Suprapubic skin (tissue), 4 donors: ENCODE measurements at regions not wholly inside any gene's neighbourhood (a gene's known extent, or its start where the extent isn't known, plus 50 kb on each side); places are given as distances from the start of the nearest gene placed in this dataset.

Source experiments
- DNase-seq, 2 donors: peaks; one replicate each; pipeline ENCODE4 v3.0.0-alpha.2; 2019; ENCODE audit warnings: low spot score in 2 of 2
- H3K27ac ChIP-seq: fragments of 200-600 bp; sonication (generic); one replicate; pipeline ENCODE4 v1.5.1; 2019
- H3K27me3 ChIP-seq: fragments of 200-600 bp; sonication (generic); one replicate; pipeline ENCODE4 v1.5.1; 2019
- H3K36me3 ChIP-seq: fragments of 200-600 bp; sonication (generic); one replicate; pipeline ENCODE4 v1.5.1; 2019
- H3K4me1 ChIP-seq: fragments of 200-600 bp; sonication (generic); one replicate; pipeline ENCODE4 v1.5.1; 2019
- H3K4me3 ChIP-seq: fragments of 200-600 bp; sonication (generic); one replicate; pipeline ENCODE4 v1.5.1; 2019; ENCODE audit warnings: mild to moderate bottlenecking
- H3K9me3 ChIP-seq: fragments of 200-600 bp; sonication (generic); one replicate; pipeline ENCODE4 v1.5.1; 2019
- EP300 ChIP-seq: sonication (generic); formaldehyde crosslinking; IDR thresholded peaks from one replicate; pipeline ENCODE4 v1.6.1; 2017; ENCODE audit warnings: antibody characterized with exemption
- POLR2A ChIP-seq, 2 donors: fragments of 450-650 bp; IDR thresholded peaks; one replicate each; pipeline ENCODE4 v1.6.1; 2017; ENCODE audit warnings: antibody characterized with exemption in 2 of 2, mild to moderate bottlenecking in 2 of 2, moderate library complexity in 2 of 2
- POLR2AphosphoS5 ChIP-seq, 3 donors: sonication (generic); formaldehyde crosslinking; IDR thresholded peaks; one replicate each; pipeline ENCODE4 v1.6.1; 2017; ENCODE audit warnings: antibody characterized with exemption in 3 of 3
- WGBS: methylation state at CpG from one replicate; pipeline ENCODE4 v1.1.5; 2018; 5-methylcytosine and 5-hydroxymethylcytosine counted together
- TF ChIP-seq, protein P1 (sequence below), 2 donors: fragments of 200-600 bp in 1 of 2; fragments of 450-650 bp in 1 of 2; sonication (generic) in 1 of 2; IDR thresholded peaks; one replicate each; pipeline ENCODE4 v1.5.1; 2016 to 2019; ENCODE audit warnings: antibody characterized with exemption in 2 of 2, mild to moderate bottlenecking in 1 of 2, moderate library complexity in 1 of 2

- H3K4me3 ChIP-seq, result no peak overlapping the region
- 96% methylated on average over 1 of the region's 1 CpG for WGBS
- DNase-seq, result no peak
- TF ChIP-seq EP300 (no peak), POLR2AphosphoS5 (IDR thresholded peaks at IDR 0.05) (no peak), POLR2A (IDR thresholded peaks at IDR 0.05) (no peak)
- TF ChIP-seq, protein P1, sequence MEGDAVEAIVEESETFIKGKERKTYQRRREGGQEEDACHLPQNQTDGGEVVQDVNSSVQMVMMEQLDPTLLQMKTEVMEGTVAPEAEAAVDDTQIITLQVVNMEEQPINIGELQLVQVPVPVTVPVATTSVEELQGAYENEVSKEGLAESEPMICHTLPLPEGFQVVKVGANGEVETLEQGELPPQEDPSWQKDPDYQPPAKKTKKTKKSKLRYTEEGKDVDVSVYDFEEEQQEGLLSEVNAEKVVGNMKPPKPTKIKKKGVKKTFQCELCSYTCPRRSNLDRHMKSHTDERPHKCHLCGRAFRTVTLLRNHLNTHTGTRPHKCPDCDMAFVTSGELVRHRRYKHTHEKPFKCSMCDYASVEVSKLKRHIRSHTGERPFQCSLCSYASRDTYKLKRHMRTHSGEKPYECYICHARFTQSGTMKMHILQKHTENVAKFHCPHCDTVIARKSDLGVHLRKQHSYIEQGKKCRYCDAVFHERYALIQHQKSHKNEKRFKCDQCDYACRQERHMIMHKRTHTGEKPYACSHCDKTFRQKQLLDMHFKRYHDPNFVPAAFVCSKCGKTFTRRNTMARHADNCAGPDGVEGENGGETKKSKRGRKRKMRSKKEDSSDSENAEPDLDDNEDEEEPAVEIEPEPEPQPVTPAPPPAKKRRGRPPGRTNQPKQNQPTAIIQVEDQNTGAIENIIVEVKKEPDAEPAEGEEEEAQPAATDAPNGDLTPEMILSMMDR (IDR thresholded peaks at IDR 0.05), result no peak
- H3K9me3 ChIP-seq, result no peaks in the 10 kb centered on the region
- no peaks in the 10 kb centered on the region for H3K4me1 ChIP-seq
- no peaks in the 10 kb centered on the region for H3K36me3 ChIP-seq
- H3K27ac ChIP-seq, result no peak overlapping the region
- no peaks in the 10 kb centered on the region for H3K27me3 ChIP-seq
These were observed 109.6 kb upstream of the CHORDC1 start for GRCh38 chr11:90332415-90332814.

- no peaks in the 10 kb centered on the region for H3K27me3 ChIP-seq
- no peaks in the 10 kb centered on the region for H3K36me3 ChIP-seq
- H3K4me1 ChIP-seq, result no peaks in the 10 kb centered on the region
- TF ChIP-seq EP300 (no peak), POLR2AphosphoS5 (IDR thresholded peaks at IDR 0.05) (no peak), POLR2A (IDR thresholded peaks at IDR 0.05) (no peak)
- TF ChIP-seq, protein P1 (IDR thresholded peaks at IDR 0.05), result no peak
- no peak for DNase-seq
- no peak overlapping the region for H3K4me3 ChIP-seq
- H3K27ac ChIP-seq, result no peak overlapping the region
- WGBS, result 85% methylated on average over 2 of the region's 2 CpGs
- no peaks in the 10 kb centered on the region for H3K9me3 ChIP-seq
These were observed 107.8 kb upstream of the CHORDC1 start for GRCh38 chr11:90330632-90331031.

DNA sequence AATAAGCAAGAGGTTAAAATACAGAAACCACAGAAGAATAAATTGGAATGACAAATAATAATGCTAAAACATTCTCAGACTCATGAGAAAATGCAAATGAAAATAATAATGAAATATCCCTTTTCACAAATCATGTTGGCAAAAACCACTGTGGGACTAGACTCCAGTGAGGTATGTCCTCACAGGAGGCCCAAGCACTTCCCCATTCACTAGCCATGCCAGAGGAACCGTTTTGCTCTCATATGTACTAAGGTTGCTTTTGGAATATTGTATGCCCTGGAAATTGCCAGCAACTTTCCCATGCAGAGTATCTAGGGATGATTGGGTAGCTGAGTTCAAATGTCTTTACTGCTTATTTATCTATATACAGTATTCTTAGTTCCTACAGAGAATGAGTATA is 106.2 kb upstream of the CHORDC1 start:
- Histone ChIP-seq H3K27ac (no peak overlapping the region), H3K4me3 (no peak overlapping the region), H3K9me3 (no peaks in the 10 kb centered on the region), H3K27me3 (no peaks in the 10 kb centered on the region), H3K36me3 (no peaks in the 10 kb centered on the region), H3K4me1 (no peaks in the 10 kb centered on the region)
- DNase-seq, result no peak
- no peak for TF ChIP-seq POLR2A (IDR thresholded peaks at IDR 0.05)
- TF ChIP-seq, protein P1 (IDR thresholded peaks at IDR 0.05), result no peak
- no peak for TF ChIP-seq EP300
- TF ChIP-seq POLR2AphosphoS5 (IDR thresholded peaks at IDR 0.05), result no peak
- WGBS, result 85% methylated on average over 1 of the region's 1 CpG

- H3K27me3 ChIP-seq, result no peaks in the 10 kb centered on the region
- no peak overlapping the region for H3K27ac ChIP-seq
- H3K4me3 ChIP-seq, result no peak overlapping the region
- WGBS, result 83% methylated on average over 2 of the region's 2 CpGs
- H3K4me1 ChIP-seq, result no peaks in the 10 kb centered on the region
- DNase-seq, result no peak
- TF ChIP-seq, protein P1 (IDR thresholded peaks at IDR 0.05), result no peak
- TF ChIP-seq POLR2AphosphoS5 (IDR thresholded peaks at IDR 0.05) (no peak), POLR2A (IDR thresholded peaks at IDR 0.05) (no peak), EP300 (no peak)
- no peaks in the 10 kb centered on the region for H3K9me3 ChIP-seq
- H3K36me3 ChIP-seq, result no peaks in the 10 kb centered on the region
These were observed 103.8 kb upstream of the CHORDC1 start for GRCh38 chr11:90326647-90327046.

- WGBS, result 83% methylated on average over 5 of the region's 5 CpGs
These were observed 100.4 kb upstream of the CHORDC1 start for GRCh38 chr11:90323289-90323688.

More at GRCh38 chr11:90323289-90323688, 100.4 kb upstream of the CHORDC1 start:
- H3K4me1 ChIP-seq, result no peaks in the 10 kb centered on the region
- no peaks in the 10 kb centered on the region for H3K9me3 ChIP-seq
- no peaks in the 10 kb centered on the region for H3K36me3 ChIP-seq
- H3K4me3 ChIP-seq, result no peak overlapping the region
- no peak for DNase-seq
- TF ChIP-seq, protein P1 (IDR thresholded peaks at IDR 0.05), result no peak
- TF ChIP-seq EP300, result no peak
- no peak overlapping the region for H3K27ac ChIP-seq
- no peaks in the 10 kb centered on the region for H3K27me3 ChIP-seq
